ENCODE measurements at regions not wholly inside any gene's neighbourhood (a gene's known extent, or its start where the extent isn't known, plus 50 kb on each side); places are given as distances from the start of the nearest gene placed in this dataset.
"Not testable (repeated sequence)": the region's sequence is repeated elsewhere in the genome, so short reads cannot be mapped to it uniquely, and the experiment has no call there.

GRCh38 chr6:26279371-26279770, 85.6 kb upstream of the BTN3A2 start:
- TF ChIP-seq EZH2 (IDR thresholded peaks at IDR 0.05; ENCODE audit: low read depth, unreplicated experiment); JUNB (IDR thresholded peaks at IDR 0.05; ENCODE audit: unreplicated experiment); POLR2AphosphoS5 (IDR thresholded peaks at IDR 0.05; ENCODE audit: low read depth); EZH2phosphoT487 (IDR thresholded peaks at IDR 0.05; ENCODE audit: unreplicated experiment); STAT1 (IDR thresholded peaks at IDR 0.05; ENCODE audit: unreplicated experiment); REST (IDR thresholded peaks at IDR 0.05; ENCODE audit: unreplicated experiment); ZNF331 (CRISPR knock-in tag; IDR thresholded peaks at IDR 0.05; ENCODE audit: low read depth); NANOG (IDR thresholded peaks at IDR 0.05; ENCODE audit: borderline replicate concordance); CREB1 (CRISPR knock-in tag; IDR thresholded peaks at IDR 0.05; ENCODE audit: low read depth): not testable (repeated sequence)
- TF ChIP-seq, protein P1, sequence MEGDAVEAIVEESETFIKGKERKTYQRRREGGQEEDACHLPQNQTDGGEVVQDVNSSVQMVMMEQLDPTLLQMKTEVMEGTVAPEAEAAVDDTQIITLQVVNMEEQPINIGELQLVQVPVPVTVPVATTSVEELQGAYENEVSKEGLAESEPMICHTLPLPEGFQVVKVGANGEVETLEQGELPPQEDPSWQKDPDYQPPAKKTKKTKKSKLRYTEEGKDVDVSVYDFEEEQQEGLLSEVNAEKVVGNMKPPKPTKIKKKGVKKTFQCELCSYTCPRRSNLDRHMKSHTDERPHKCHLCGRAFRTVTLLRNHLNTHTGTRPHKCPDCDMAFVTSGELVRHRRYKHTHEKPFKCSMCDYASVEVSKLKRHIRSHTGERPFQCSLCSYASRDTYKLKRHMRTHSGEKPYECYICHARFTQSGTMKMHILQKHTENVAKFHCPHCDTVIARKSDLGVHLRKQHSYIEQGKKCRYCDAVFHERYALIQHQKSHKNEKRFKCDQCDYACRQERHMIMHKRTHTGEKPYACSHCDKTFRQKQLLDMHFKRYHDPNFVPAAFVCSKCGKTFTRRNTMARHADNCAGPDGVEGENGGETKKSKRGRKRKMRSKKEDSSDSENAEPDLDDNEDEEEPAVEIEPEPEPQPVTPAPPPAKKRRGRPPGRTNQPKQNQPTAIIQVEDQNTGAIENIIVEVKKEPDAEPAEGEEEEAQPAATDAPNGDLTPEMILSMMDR (conservative IDR thresholded peaks at IDR 0.05; ENCODE audit: low read depth in 2 of 2): not testable (repeated sequence)
- TF ChIP-seq, protein P2, sequence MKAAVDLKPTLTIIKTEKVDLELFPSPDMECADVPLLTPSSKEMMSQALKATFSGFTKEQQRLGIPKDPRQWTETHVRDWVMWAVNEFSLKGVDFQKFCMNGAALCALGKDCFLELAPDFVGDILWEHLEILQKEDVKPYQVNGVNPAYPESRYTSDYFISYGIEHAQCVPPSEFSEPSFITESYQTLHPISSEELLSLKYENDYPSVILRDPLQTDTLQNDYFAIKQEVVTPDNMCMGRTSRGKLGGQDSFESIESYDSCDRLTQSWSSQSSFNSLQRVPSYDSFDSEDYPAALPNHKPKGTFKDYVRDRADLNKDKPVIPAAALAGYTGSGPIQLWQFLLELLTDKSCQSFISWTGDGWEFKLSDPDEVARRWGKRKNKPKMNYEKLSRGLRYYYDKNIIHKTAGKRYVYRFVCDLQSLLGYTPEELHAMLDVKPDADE (IDR thresholded peaks at IDR 0.05): not testable (repeated sequence)
